ENCODE measurements at regions not wholly inside any gene's neighbourhood (a gene's known extent, or its start where the extent isn't known, plus 50 kb on each side); places are given as distances from the start of the nearest gene placed in this dataset.
A peak's percentile ranks its signal among the peaks of the same experiment; 100 is the strongest.

GRCh38 chr16:9381399-9381798 is 290.0 kb downstream of the HAPSTR1 start:
- DNase-seq = no peak

DNA sequence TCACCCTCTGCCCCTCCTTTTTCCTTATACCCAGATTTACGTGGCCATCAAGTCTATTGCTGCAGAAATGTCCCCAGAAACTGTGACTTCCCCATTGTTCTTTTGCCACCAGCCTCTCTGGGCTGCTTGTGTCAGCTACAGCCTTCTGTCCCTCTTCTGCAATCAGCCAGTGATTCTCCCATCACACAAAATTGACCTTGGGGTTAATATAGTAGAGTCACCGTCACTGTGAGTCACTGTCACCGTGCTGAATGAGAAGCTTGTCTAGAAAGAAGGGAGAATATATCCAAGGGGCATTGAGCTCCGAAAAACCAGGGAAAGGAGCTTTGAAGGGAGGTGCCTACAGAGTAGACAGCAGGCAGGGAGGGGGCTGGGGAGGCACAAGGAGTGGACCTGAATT is 290.5 kb downstream of the HAPSTR1 start:
- DNase-seq = no peak

DNA sequence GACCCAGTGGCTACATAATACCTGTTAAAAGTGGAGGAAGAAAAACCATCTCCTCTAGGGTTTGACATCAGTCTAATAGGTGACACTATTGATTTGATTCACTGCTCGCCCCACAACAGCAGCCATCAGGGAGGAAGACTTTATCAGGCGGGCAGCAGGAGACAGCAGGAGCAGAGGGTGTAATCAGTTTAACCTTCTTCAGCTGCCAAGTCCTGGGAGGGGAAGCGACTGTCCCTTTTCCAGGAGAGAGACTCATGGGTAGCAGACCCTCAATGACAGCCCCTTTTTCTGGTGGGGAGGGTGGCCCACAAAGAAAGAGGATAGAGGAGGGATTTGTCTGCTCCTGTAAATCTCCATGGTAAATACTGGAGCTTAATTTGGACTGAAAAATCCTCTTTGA is 291.8 kb downstream of the HAPSTR1 start:
- no peak for DNase-seq

DNA sequence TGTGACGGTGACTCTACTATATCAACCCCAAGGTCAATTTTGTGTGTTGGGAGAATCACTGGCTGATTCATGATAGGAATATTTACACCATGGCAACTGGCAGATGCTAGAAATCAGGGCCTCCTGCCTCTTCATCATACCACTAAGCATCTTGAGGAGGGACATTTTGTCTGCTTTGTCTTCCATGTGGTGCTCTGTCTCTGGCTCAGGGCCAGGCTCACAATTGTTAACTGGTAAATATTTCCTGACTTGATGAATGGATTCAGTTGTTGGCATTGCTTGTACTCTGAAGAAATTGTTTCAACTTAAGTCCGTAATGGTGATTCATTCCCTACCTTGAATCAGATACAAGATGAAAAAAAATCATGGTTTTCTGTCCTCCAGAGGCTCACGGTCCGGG is 292.7 kb downstream of the HAPSTR1 start:
- no peak for DNase-seq

GRCh38 chr16:9389543-9390207 is 298.2 kb downstream of the HAPSTR1 start:
- DNase-seq = no peak

DNA sequence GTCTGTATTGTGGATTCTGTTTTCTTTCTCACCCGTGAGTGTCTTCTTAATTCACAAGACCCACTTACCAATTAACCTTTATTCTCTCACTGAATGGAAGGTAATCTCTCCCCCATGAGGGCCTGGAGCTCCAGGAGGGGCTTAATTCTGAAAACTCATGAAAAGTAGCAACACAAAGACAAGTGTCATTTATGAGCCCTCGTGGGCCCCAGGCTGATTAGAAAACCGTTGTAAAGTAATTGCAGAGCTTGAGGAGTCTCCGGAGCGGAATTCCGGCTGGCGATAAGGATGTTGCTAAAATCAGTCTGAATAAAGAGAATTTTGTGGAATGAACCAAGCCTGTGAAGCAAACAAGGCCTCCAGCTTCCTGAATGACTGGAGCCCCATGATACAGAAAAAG is 301.5 kb downstream of the HAPSTR1 start:
- DNase-seq = no peak

DNA sequence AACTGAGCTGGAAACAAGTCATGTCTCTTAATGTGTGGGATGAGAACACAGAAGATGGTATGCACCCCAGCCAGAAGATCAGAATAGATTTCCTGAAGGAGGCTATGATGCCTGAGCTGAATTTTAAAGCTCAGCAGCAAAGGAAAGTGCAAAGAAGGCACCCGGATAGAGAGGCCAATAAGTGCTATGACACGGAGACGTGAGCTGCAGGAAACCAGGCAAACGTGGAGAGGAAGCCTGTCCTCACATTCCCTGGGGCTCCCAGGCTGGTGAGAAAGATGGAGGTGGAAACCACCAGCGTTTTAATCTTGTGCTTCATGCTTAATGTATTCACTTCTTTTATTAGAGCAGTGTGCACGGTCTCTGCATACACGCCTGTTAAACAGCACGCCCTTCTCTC is 302.1 kb downstream of the HAPSTR1 start:
- DNase-seq = no peak

GRCh38 chr16:9395958-9396359 is 304.5 kb downstream of the HAPSTR1 start:
- peak in 1 of 2 experiments; percentile 5 for DNase-seq

DNA sequence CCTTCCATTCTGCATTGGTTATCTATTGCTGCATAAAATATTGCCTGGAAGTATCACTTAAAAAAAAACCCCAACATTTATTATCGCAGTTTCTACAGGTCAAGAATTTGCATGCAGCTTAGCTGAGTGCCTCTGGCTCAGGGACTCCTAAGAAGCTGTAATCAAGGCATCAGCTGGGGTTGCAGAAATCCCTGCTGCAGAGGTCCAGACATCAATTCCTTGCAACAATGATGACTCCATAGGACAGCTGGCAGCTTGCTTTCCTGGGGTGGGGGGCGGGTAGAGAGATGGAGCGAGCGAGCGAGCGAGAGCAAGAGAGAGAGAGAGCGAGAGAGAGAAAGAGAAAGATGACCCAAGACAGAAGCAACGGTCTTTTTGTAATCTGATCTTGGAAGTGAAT is 308.1 kb downstream of the HAPSTR1 start:
- peak in 1 of 2 experiments; percentile 8 for DNase-seq

GRCh38 chr16:9401173-9401572 is 309.7 kb downstream of the HAPSTR1 start:
- DNase-seq = no peak

DNA sequence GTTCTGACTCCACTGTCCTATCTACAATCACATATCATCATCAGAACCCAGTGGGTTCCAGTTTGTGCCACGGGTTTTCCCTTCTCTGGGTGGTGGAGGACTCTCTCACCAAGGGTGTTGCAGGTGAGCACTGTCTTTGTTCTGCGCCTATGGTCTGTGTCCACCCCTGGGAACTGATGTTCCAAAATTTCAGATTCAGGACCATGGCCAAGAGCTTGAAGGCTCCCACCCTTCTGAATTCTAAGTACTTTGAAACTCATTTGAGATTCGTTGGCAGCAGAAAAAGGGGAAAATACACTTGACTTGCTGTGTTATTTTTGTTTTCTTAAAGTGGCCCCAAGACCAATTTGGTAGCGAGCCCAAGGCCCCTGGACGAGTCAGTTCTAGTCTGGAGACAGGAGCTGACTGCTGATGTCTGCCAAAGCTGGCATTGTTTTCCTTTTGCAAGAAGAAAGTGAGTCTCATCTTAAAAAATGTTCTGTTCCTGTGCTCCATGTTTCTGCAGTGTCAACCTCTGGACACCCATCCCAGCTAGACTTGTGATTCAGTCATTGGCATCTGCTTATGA is 310.9 kb downstream of the HAPSTR1 start:
- no peak for DNase-seq

DNA sequence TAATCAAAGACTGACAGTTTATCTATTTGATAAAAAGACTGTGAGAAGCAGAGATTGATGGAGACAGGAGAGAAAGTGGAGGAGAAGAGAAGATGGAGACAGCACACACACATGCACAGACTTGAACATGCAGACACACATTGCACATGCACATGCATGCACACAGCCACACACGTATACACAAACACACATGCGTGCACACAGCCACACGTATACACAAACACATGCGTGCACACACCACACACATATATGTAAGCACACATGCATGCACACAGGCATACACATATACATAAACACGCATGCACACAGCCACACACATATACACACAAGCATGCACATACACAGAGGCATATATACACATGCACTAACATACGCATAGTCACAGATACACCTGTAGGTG is 313.4 kb downstream of the HAPSTR1 start:
- DNase-seq = no peak

GRCh38 chr16:9406038-9406712 is 314.7 kb downstream of the HAPSTR1 start:
- no peak for DNase-seq

DNA sequence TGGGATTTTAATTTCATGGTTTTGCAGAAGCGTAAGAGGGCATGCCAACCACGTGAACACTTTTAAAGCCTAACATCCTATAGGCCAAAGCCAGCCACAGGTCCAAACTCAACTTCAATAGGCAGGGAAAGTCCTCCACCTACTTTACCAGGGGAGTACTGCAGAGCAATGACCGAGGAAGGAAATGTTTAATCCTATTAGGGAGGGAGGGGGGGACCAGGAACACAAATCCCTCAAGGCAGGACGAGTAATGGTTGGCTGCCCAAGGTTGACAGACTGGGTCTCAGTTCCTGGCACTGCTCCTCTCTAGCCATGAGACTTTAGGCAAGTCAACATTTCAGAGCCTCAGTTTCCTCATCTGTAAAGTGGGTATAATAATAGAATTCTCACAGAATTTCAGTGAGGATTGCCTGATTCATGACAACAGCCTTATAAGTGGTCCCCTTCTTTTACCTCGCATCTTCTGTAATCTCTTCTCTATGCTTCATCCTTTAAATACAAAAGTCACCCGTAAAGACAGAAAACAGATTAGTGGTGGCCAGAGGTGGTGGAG is 315.8 kb downstream of the HAPSTR1 start:
- peak; percentile 28 to 29 for DNase-seq

GRCh38 chr16:9408297-9408878 is 316.9 kb downstream of the HAPSTR1 start:
- DNase-seq = peak; percentile 62 to 86

DNA sequence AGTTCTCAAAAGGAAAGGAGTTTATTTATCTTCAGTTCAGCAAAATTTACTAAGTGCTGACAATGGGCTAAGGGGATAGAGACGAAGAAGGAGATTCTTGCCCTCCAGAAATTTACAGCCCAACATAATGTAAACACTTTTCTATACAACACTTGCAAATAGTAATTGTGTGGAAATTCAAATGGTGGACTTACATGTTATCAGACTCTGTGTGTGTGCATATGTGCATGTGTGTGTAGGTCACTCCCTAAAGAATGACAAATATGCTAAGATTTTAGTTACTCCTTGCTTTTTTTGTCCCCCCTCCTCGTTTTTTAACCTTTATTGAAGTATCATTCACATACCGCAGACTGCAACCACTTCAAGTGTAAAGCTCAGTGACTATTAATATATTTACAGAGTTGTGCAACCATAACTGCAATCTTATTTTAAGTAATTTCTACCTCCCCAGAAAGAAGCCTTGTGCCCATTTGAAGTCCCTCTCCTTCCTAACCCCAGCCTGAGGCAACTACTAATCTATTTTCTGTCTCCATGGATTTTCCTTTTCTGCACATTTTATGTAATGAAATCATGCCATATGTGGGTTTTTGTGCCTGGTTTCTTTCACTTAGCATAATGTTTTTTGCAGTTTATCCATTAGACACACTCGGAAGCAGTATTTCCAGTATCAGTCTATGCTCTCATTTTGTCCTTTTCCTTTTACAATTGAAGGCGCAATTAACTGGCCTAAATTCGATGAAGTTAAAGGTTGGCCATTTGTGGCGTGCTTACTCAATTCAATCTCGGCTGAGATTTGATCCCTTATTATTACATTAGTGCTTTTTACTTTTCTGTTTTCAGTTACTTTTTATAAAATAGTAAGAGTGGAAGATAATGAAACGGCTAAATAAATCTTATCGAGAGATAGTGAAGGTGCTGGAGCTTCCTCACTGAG is 318.4 kb downstream of the HAPSTR1 start:
- DNase-seq = no peak

DNA sequence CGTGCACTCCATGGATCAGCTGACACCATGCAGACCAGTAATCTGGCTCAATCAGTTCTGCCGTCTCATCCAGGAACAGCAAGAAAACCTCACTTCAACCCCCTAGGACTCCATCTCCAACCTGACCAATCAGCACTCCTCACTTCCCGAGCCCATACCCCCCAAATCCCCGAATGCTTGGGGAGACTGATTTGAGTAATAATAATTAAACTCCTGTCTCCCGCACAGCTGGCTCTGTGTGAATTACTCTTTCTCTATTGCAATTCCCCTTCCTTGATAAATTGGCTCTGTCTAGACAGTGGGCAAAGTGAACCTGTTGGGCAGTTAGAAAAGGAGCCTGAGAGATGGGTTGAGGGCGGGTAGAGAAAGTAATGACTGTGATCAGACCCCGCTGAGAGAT is 320.0 kb downstream of the HAPSTR1 start:
- no peak for DNase-seq

- DNase-seq = no peak
Observed at GRCh38 chr16:9412031-9412914, 320.8 kb downstream of the HAPSTR1 start.

- no peak for DNase-seq
Observed at GRCh38 chr16:9412915-9413264, 321.4 kb downstream of the HAPSTR1 start.

DNA sequence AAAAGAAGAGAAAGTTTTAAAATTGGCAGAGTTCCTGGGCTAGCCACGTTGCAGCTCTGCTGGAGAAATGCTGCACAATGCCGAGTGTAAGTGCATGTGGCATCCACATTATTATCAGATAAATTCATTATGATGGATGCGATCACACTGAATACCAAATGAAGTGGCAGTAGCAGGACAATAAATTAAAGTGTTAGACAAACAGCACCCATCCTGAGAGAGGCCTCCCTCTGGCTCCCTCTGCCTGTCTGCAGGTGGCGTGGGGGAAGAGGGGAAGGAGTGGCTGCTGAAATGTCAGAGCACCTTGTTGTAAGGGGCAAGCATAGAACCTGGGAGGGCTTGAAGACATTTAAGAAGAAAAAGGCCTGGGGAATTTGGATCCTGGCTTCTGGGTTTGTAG is 324.1 kb downstream of the HAPSTR1 start:
- peak; percentile 6 to 7 for DNase-seq

- DNase-seq = no peak
Observed at GRCh38 chr16:9417898-9418297, 326.5 kb downstream of the HAPSTR1 start.

- DNase-seq = no peak
Observed at GRCh38 chr16:9419161-9419560, 327.7 kb downstream of the HAPSTR1 start.
